Left colon (tissue), 2 donors: ENCODE measurements at regions not wholly inside any gene's neighbourhood (a gene's known extent, or its start where the extent isn't known, plus 50 kb on each side); places are given as distances from the start of the nearest gene placed in this dataset.

Source experiments
- ATAC-seq: fragments of 200-7000 bp; cut with Tn5 transposase; one replicate; pipeline ENCODE4 v1.9.1; 2020; ENCODE audit warnings: mild to moderate bottlenecking, moderate library complexity
- DNase-seq, 2 donors: peaks; one replicate each; pipeline ENCODE4 v3.0.0-alpha.2; 2020
- intact Hi-C, 2 donors: fragments of 100-400 bp; cut with DNase I in 1 of 2; cut with micrococcal nuclease in 1 of 2; formaldehyde crosslinking; loops; one replicate each; pipeline versions ENCODE4 v1.11.2 to v1.14.0; 2022; cut with DNase I, micrococcal nuclease
- donor health status: DM: no; HTN: no; CAD: no.
- donor health status: DM: yes; HTN: yes; CAD: no.

- DNase-seq (no peak), ATAC-seq (no peak)
- intact Hi-C loops = no loop called here
Measured at GRCh38 chr2:67669168-67669567, 272.0 kb downstream of the ETAA1 start.

GRCh38 chr2:67669766-67670165, 272.6 kb downstream of the ETAA1 start:
- intact Hi-C loops = no loop called here
- ATAC-seq (no peak), DNase-seq (no peak)

- DNase-seq (no peak), ATAC-seq (no peak)
- intact Hi-C loops = no loop called here
Measured at GRCh38 chr2:67670747-67671183, 273.6 kb downstream of the ETAA1 start.

GRCh38 chr2:67671464-67672450, 274.6 kb downstream of the ETAA1 start:
- DNase-seq (no peak), ATAC-seq (no peak)
- intact Hi-C loops = no loop called here

GRCh38 chr2:67674668-67675067, 277.5 kb downstream of the ETAA1 start:
- intact Hi-C loops = no loop called here
- ATAC-seq = no peak
- DNase-seq = no peak

GRCh38 chr2:67684991-67685390, 287.9 kb downstream of the ETAA1 start:
- intact Hi-C loops = no loop called here
- ATAC-seq (no peak), DNase-seq (no peak)

- DNase-seq (no peak), ATAC-seq (no peak)
- intact Hi-C loops = no loop called here
Measured at GRCh38 chr2:67686254-67686653, 289.1 kb downstream of the ETAA1 start.

- ATAC-seq (no peak), DNase-seq (no peak)
- intact Hi-C loops = no loop called here
Measured at GRCh38 chr2:67689186-67689585, 292.1 kb downstream of the ETAA1 start.

- ATAC-seq = no peak
- intact Hi-C loops = no loop called here
- no peak for DNase-seq
Measured at GRCh38 chr2:67689651-67690050, 292.5 kb downstream of the ETAA1 start.

- ATAC-seq = no peak
- DNase-seq = no peak
- intact Hi-C loops = no loop called here
Measured at GRCh38 chr2:67694445-67694844, 297.3 kb downstream of the ETAA1 start.

- ATAC-seq (no peak), DNase-seq (no peak)
- intact Hi-C loops = no loop called here
Measured at GRCh38 chr2:67701011-67701410, 303.9 kb downstream of the ETAA1 start.

- intact Hi-C loops = no loop called here
- ATAC-seq = no peak
- no peak for DNase-seq
Measured at GRCh38 chr2:67702284-67702683, 305.2 kb downstream of the ETAA1 start.

- ATAC-seq (no peak), DNase-seq (no peak)
- intact Hi-C loops = no loop called here
Measured at GRCh38 chr2:67702937-67703336, 305.8 kb downstream of the ETAA1 start.

- no peak for DNase-seq
- intact Hi-C loops = no loop called here
- ATAC-seq = no peak
Measured at GRCh38 chr2:67706082-67706481, 308.9 kb downstream of the ETAA1 start.

- no peak for ATAC-seq
- DNase-seq = no peak
- intact Hi-C loops = no loop called here
Measured at GRCh38 chr2:67707896-67708295, 310.8 kb downstream of the ETAA1 start.

- intact Hi-C loops = no loop called here
- DNase-seq = no peak
- no peak for ATAC-seq
Measured at GRCh38 chr2:67709835-67710234, 312.7 kb downstream of the ETAA1 start.

- intact Hi-C loops = no loop called here
- DNase-seq = no peak
- ATAC-seq = no peak
Measured at GRCh38 chr2:67712484-67712883, 315.4 kb downstream of the ETAA1 start.

- intact Hi-C loops = no loop called here
- DNase-seq (no peak), ATAC-seq (no peak)
Measured at GRCh38 chr2:67713376-67713775, 316.2 kb downstream of the ETAA1 start.

- DNase-seq (no peak), ATAC-seq (no peak)
- intact Hi-C loops = no loop called here
Measured at GRCh38 chr2:67716895-67717396, 319.8 kb downstream of the ETAA1 start.

GRCh38 chr2:67717692-67718091, 320.6 kb downstream of the ETAA1 start:
- intact Hi-C loops = no loop called here
- no peak for DNase-seq
- no peak for ATAC-seq

- DNase-seq = no peak
- intact Hi-C loops = no loop called here
Measured at GRCh38 chr2:67719351-67719750, 322.2 kb downstream of the ETAA1 start.

More at GRCh38 chr2:67719351-67719750, 322.2 kb downstream of the ETAA1 start:
- ATAC-seq = no peak
